ENCODE measurements at regions not wholly inside any gene's neighbourhood (a gene's known extent, or its start where the extent isn't known, plus 50 kb on each side); places are given as distances from the start of the nearest gene placed in this dataset.

DNA sequence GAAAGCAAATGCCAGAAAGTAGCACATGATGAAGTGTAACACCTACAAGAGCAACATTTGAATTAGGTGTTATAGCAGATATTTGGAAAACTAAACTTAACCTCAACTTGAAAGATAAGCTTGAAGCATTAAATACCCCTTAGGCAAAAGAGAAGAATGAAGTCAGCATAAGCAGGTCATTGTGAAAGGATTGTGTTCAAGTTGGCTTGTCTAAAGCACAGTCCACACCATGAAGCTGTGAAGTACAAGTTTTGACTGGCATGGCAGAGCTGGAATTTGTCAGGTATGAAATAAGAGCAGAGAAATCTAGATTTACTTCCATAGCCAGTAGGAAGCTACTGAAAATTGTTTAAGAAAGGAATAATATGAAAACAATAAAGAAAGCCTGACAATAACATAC is 480.3 kb upstream of the POT1 start:
- no peak for DNase-seq (ENCODE audit: low spot score)
- in situ Hi-C loops (cut with MboI; ENCODE audit: low pct_unique_long_range_greater_than_20kb, low sequenced_read_pairs, unreplicated experiment), result no loop called here
- TF ChIP-seq, protein P1, sequence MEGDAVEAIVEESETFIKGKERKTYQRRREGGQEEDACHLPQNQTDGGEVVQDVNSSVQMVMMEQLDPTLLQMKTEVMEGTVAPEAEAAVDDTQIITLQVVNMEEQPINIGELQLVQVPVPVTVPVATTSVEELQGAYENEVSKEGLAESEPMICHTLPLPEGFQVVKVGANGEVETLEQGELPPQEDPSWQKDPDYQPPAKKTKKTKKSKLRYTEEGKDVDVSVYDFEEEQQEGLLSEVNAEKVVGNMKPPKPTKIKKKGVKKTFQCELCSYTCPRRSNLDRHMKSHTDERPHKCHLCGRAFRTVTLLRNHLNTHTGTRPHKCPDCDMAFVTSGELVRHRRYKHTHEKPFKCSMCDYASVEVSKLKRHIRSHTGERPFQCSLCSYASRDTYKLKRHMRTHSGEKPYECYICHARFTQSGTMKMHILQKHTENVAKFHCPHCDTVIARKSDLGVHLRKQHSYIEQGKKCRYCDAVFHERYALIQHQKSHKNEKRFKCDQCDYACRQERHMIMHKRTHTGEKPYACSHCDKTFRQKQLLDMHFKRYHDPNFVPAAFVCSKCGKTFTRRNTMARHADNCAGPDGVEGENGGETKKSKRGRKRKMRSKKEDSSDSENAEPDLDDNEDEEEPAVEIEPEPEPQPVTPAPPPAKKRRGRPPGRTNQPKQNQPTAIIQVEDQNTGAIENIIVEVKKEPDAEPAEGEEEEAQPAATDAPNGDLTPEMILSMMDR (IDR thresholded peaks at IDR 0.05; ENCODE audit: extremely low read depth, insufficient read depth, missing control alignments), result no peak

DNA sequence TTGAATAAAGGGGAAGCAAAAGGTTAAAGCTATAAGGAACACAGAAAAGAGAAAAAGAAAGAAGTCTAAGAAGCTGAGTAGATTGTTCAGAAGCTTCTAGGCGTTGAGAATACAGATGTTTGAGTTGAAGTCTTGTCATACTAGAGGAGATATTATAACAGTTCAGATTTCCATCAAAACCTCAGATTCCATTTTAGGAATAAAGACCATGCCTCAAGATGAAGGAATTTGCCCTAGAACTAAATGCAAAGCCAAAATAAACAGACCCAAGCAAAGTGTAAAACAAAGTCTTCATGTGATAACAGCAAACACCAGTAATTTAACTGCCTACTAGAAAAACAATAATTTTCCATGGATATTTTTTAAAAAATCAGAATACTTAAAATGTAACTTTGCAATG is 476.5 kb upstream of the POT1 start:
- DNase-seq (ENCODE audit: low spot score), result no peak

DNA sequence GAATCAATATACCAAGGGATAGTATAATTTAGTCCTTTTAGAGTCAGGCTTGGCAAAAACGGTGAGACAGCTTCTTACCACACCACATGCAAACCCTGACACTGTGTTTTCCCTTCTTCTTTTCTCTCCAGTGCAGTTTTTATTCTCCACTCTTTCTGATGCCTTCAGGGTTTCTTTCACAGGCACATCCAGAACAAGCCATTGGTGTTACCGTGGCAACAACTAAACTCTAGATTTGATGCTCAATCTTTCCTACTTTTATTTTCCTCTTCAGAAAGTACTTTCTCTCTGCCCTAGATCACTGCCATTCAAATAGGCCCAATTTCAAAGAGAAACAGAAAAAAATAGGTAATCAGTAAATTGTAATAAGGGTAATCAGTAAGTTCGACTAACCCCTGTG is 469.8 kb upstream of the POT1 start:
- TF ChIP-seq, protein P1 (IDR thresholded peaks at IDR 0.05; ENCODE audit: extremely low read depth, insufficient read depth, missing control alignments), result no peak
- in situ Hi-C loops (cut with MboI; ENCODE audit: low pct_unique_long_range_greater_than_20kb, low sequenced_read_pairs, unreplicated experiment), result no loop called here
- no peak for DNase-seq (ENCODE audit: low spot score)

More for the DNA sequence above, 476.5 kb upstream of the POT1 start:
- in situ Hi-C loops (cut with MboI; ENCODE audit: low pct_unique_long_range_greater_than_20kb, low sequenced_read_pairs, unreplicated experiment), result no loop called here
- TF ChIP-seq, protein P1 (IDR thresholded peaks at IDR 0.05; ENCODE audit: extremely low read depth, insufficient read depth, missing control alignments), result no peak

DNA sequence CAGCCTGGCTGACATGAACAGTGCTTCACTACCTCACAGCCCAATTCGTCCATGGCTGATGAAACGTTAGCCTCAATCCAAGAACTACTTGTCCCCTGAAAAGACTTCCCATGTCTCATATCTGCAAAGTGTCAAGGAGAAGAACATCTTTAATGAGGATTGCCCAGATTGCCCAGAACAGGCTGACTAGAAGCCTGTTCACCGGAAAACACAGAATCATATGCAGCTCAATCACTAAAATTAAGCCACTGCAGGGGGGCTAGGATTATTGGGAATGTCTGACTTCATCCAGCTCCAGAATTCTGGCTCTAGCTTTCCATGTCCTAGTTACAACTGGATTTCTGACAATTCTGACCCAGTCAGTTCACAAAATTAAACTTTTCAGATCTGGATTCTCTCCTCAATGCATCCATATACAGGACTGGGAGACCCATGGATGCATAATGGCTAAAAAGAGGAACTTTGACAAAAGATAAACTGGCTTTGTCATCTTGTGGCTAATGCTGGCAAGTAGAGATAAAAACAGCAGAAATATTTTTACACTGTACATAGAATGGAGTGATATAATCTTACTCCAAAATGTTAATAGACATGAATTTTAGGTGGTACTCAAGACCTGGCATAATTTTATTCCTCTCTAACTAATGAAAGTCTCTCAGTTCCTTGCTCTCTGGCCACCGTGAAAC is 467.0 kb upstream of the POT1 start:
- TF ChIP-seq, protein P1 (IDR thresholded peaks at IDR 0.05; ENCODE audit: extremely low read depth, insufficient read depth, missing control alignments), result no peak
- DNase-seq (ENCODE audit: low spot score), result no peak
- in situ Hi-C loops (cut with MboI; ENCODE audit: low pct_unique_long_range_greater_than_20kb, low sequenced_read_pairs, unreplicated experiment), result no loop called here

DNA sequence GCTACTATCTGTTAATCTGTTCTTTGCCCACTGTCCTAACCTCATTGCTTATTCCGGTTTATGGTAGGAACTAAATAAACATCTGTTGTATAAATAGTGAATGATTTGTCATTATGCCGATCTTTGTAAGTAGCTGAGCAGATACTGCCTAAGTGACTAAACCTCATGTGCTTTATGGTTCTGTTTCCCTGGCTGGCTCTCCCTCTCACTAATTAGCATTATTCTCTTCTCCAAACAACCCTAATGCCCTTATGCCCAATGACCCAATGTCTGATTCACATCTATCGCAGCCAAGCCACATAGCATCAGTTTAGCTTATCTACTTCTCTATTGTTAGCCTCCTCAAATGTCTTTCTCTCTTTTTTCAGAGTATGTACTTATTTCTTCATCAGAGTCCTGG is 462.3 kb upstream of the POT1 start:
- DNase-seq (ENCODE audit: low spot score), result no peak
- in situ Hi-C loops (cut with MboI; ENCODE audit: low pct_unique_long_range_greater_than_20kb, low sequenced_read_pairs, unreplicated experiment), result no loop called here
- TF ChIP-seq, protein P1 (IDR thresholded peaks at IDR 0.05; ENCODE audit: extremely low read depth, insufficient read depth, missing control alignments), result no peak

DNA sequence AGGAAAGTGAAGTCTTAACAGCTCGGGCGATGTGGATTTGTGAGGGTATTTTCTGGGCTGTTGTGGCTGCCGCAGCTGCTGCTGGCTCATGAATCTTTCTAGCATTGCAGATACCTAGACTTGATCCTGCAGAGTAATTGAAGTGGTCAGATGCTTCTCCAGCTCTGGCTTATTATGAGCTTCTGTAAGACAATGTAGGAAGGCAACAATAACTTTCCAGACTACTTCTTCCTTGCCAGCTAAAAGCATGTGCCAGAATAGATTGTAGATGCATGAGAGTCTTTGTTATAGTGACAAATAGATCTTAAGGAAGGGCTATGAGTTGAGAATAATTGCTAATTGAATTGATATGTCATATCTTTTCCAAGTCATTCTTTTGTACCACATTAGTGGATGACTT is 461.4 kb upstream of the POT1 start:
- no peak for DNase-seq (ENCODE audit: low spot score)
- in situ Hi-C loops (cut with MboI; ENCODE audit: low pct_unique_long_range_greater_than_20kb, low sequenced_read_pairs, unreplicated experiment), result no loop called here

More for the DNA sequence above, 461.4 kb upstream of the POT1 start:
- TF ChIP-seq, protein P1 (IDR thresholded peaks at IDR 0.05; ENCODE audit: extremely low read depth, insufficient read depth, missing control alignments), result no peak
